ENCODE measurements at regions not wholly inside any gene's neighbourhood (a gene's known extent, or its start where the extent isn't known, plus 50 kb on each side); places are given as distances from the start of the nearest gene placed in this dataset.

DNA sequence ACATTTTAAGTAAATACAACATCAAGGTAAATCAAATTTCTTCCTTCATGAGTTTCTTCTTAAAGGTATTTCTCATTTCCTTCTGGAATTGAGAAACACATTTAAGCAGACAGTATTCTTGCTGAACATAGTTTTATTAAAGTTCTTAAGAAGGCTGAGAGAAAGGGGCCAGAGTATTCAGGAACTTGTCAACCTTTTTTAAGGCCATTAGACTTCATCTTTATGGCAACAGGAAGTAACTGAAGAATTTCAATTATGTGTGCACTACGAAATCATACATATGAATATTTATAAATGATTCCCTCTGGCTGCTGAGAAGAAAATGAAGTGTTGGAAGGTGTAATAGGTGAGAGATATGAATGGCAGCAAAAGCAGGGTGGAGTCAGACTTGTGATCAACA, 829.4 kb upstream of the DPPA4 start (continued):
- TF ChIP-seq, protein P1, sequence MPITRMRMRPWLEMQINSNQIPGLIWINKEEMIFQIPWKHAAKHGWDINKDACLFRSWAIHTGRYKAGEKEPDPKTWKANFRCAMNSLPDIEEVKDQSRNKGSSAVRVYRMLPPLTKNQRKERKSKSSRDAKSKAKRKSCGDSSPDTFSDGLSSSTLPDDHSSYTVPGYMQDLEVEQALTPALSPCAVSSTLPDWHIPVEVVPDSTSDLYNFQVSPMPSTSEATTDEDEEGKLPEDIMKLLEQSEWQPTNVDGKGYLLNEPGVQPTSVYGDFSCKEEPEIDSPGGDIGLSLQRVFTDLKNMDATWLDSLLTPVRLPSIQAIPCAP (CRISPR knock-in tag; IDR thresholded peaks at IDR 0.05), result no peak
- TF ChIP-seq, protein P2, sequence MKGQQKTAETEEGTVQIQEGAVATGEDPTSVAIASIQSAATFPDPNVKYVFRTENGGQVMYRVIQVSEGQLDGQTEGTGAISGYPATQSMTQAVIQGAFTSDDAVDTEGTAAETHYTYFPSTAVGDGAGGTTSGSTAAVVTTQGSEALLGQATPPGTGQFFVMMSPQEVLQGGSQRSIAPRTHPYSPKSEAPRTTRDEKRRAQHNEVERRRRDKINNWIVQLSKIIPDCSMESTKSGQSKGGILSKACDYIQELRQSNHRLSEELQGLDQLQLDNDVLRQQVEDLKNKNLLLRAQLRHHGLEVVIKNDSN (CRISPR knock-in tag; IDR thresholded peaks at IDR 0.05), result no peak
- TF ChIP-seq JAZF1 (CRISPR knock-in tag; IDR thresholded peaks at IDR 0.05), result no peak

DNA sequence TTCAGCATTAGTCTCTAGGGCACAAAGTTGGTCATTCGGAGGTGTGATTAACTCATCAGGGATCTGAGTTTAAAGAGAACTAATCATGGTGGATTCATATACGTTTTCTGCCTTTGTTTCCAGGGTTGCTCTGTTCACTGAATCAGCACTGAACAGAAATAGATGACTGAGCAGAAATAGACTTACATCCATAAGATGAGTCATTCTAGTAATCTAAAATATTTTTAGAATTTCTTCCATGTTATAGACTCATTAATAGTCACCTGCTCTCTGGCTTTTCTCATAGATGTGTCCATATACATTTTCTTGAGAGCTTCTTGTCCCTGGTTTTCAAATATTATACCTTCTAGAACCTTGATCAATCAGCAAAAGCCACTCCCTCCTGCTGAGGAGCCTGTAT, 837.6 kb upstream of the DPPA4 start:
- ATAC-seq (no peak), DNase-seq (ENCODE audit: low spot score) (no peak)
- no peak overlapping the region for H3K4me3 Mint-ChIP-seq
- no peak for TF ChIP-seq CBFB (CRISPR knock-in tag; IDR thresholded peaks at IDR 0.05; ENCODE audit: low read depth)
- TF ChIP-seq ZNF121 (CRISPR knock-in tag; IDR thresholded peaks at IDR 0.05), result no peak
- TF ChIP-seq ZNF138 (CRISPR knock-in tag; conservative IDR thresholded peaks at IDR 0.05), result no peak
- no peak for TF ChIP-seq ZNF317 (CRISPR knock-in tag; IDR thresholded peaks at IDR 0.05; ENCODE audit: borderline replicate concordance, low read depth)
- no peak for TF ChIP-seq EMX1 (CRISPR knock-in tag; IDR thresholded peaks at IDR 0.05)
- TF ChIP-seq, protein P3, sequence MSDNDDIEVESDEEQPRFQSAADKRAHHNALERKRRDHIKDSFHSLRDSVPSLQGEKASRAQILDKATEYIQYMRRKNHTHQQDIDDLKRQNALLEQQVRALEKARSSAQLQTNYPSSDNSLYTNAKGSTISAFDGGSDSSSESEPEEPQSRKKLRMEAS (CRISPR knock-in tag; IDR thresholded peaks at IDR 0.05), result no peak
- no peak for TF ChIP-seq GABPB1 (CRISPR knock-in tag; IDR thresholded peaks at IDR 0.05)
- no peak for TF ChIP-seq NFATC4 (CRISPR knock-in tag; IDR thresholded peaks at IDR 0.05)
- TF ChIP-seq NR1H2 (CRISPR knock-in tag; IDR thresholded peaks at IDR 0.05), result no peak
- TF ChIP-seq ZNF263 (CRISPR knock-in tag; IDR thresholded peaks at IDR 0.05; ENCODE audit: low read depth), result no peak
- TF ChIP-seq, protein P2 (CRISPR knock-in tag; IDR thresholded peaks at IDR 0.05), result no peak
- peaks cover 3% of the 10 kb centered on the region; the same call in 1 of the 2 replicates for H3K4me1 Mint-ChIP-seq
- no peaks in the 10 kb centered on the region for H3K9me3 Mint-ChIP-seq
- ChIA-PET CTCF (no interaction called here), POLR2A (no interaction called here)
- no peaks in the 10 kb centered on the region for H3K36me3 Mint-ChIP-seq
- H3K27me3 Mint-ChIP-seq (ENCODE audit: low read depth), result no peaks in the 10 kb centered on the region
- no peak overlapping the region for H3K27ac Mint-ChIP-seq

DNA sequence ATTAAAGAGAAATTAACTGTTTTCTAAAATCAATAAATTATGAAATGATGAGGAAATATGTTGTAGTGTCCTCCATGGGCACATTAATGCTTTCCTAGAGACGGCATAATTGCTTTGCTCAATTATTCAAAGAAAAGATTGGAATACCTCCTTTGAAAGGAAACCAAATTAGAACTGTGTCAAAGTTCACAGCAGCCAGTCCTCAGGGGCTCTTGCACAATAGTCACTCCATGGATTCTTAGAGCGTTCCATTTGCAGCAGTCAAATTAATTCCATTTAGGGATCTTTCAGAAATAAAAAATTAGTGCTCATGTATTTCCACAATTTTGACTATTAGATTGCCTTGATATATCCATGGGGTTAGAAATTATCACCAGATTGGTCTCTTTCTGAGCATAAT, 841.6 kb upstream of the DPPA4 start:
- ATAC-seq, result no peak
- H3K27ac Mint-ChIP-seq, result no peak overlapping the region
- no peak overlapping the region for H3K4me3 Mint-ChIP-seq
- H3K4me1 Mint-ChIP-seq, result peaks cover 6% of the 10 kb centered on the region; the same call in 1 of the 2 replicates
- no peaks in the 10 kb centered on the region for H3K27me3 Mint-ChIP-seq (ENCODE audit: low read depth)
- no peak for DNase-seq (ENCODE audit: low spot score)
- CTCF ChIA-PET, result no interaction called here
- no peaks in the 10 kb centered on the region for H3K9me3 Mint-ChIP-seq
- no peaks in the 10 kb centered on the region for H3K36me3 Mint-ChIP-seq
- POLR2A ChIA-PET, result no interaction called here
- TF ChIP-seq GTF2I (CRISPR knock-in tag; conservative IDR thresholded peaks at IDR 0.05) (no peak), RELA (CRISPR knock-in tag; IDR thresholded peaks at IDR 0.05; ENCODE audit: borderline replicate concordance) (no peak), TP53 (CRISPR knock-in tag; IDR thresholded peaks at IDR 0.05) (no peak), SP1 (CRISPR knock-in tag; conservative IDR thresholded peaks at IDR 0.05) (no peak), CREB1 (CRISPR knock-in tag; IDR thresholded peaks at IDR 0.05) (no peak), ETV6 (CRISPR knock-in tag; IDR thresholded peaks at IDR 0.05) (no peak)
- TF ChIP-seq, protein P4, sequence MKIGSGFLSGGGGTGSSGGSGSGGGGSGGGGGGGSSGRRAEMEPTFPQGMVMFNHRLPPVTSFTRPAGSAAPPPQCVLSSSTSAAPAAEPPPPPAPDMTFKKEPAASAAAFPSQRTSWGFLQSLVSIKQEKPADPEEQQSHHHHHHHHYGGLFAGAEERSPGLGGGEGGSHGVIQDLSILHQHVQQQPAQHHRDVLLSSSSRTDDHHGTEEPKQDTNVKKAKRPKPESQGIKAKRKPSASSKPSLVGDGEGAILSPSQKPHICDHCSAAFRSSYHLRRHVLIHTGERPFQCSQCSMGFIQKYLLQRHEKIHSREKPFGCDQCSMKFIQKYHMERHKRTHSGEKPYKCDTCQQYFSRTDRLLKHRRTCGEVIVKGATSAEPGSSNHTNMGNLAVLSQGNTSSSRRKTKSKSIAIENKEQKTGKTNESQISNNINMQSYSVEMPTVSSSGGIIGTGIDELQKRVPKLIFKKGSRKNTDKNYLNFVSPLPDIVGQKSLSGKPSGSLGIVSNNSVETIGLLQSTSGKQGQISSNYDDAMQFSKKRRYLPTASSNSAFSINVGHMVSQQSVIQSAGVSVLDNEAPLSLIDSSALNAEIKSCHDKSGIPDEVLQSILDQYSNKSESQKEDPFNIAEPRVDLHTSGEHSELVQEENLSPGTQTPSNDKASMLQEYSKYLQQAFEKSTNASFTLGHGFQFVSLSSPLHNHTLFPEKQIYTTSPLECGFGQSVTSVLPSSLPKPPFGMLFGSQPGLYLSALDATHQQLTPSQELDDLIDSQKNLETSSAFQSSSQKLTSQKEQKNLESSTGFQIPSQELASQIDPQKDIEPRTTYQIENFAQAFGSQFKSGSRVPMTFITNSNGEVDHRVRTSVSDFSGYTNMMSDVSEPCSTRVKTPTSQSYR (CRISPR knock-in tag; IDR thresholded peaks at IDR 0.05), result no peak
- TF ChIP-seq, protein P5, sequence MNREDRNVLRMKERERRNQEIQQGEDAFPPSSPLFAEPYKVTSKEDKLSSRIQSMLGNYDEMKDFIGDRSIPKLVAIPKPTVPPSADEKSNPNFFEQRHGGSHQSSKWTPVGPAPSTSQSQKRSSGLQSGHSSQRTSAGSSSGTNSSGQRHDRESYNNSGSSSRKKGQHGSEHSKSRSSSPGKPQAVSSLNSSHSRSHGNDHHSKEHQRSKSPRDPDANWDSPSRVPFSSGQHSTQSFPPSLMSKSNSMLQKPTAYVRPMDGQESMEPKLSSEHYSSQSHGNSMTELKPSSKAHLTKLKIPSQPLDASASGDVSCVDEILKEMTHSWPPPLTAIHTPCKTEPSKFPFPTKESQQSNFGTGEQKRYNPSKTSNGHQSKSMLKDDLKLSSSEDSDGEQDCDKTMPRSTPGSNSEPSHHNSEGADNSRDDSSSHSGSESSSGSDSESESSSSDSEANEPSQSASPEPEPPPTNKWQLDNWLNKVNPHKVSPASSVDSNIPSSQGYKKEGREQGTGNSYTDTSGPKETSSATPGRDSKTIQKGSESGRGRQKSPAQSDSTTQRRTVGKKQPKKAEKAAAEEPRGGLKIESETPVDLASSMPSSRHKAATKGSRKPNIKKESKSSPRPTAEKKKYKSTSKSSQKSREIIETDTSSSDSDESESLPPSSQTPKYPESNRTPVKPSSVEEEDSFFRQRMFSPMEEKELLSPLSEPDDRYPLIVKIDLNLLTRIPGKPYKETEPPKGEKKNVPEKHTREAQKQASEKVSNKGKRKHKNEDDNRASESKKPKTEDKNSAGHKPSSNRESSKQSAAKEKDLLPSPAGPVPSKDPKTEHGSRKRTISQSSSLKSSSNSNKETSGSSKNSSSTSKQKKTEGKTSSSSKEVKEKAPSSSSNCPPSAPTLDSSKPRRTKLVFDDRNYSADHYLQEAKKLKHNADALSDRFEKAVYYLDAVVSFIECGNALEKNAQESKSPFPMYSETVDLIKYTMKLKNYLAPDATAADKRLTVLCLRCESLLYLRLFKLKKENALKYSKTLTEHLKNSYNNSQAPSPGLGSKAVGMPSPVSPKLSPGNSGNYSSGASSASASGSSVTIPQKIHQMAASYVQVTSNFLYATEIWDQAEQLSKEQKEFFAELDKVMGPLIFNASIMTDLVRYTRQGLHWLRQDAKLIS (CRISPR knock-in tag; IDR thresholded peaks at IDR 0.05; ENCODE audit: borderline replicate concordance), result no peak
- TF ChIP-seq, protein P6, sequence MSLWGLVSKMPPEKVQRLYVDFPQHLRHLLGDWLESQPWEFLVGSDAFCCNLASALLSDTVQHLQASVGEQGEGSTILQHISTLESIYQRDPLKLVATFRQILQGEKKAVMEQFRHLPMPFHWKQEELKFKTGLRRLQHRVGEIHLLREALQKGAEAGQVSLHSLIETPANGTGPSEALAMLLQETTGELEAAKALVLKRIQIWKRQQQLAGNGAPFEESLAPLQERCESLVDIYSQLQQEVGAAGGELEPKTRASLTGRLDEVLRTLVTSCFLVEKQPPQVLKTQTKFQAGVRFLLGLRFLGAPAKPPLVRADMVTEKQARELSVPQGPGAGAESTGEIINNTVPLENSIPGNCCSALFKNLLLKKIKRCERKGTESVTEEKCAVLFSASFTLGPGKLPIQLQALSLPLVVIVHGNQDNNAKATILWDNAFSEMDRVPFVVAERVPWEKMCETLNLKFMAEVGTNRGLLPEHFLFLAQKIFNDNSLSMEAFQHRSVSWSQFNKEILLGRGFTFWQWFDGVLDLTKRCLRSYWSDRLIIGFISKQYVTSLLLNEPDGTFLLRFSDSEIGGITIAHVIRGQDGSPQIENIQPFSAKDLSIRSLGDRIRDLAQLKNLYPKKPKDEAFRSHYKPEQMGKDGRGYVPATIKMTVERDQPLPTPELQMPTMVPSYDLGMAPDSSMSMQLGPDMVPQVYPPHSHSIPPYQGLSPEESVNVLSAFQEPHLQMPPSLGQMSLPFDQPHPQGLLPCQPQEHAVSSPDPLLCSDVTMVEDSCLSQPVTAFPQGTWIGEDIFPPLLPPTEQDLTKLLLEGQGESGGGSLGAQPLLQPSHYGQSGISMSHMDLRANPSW (CRISPR knock-in tag; conservative IDR thresholded peaks at IDR 0.05; ENCODE audit: low read depth), result no peak
- TF ChIP-seq, protein P7, sequence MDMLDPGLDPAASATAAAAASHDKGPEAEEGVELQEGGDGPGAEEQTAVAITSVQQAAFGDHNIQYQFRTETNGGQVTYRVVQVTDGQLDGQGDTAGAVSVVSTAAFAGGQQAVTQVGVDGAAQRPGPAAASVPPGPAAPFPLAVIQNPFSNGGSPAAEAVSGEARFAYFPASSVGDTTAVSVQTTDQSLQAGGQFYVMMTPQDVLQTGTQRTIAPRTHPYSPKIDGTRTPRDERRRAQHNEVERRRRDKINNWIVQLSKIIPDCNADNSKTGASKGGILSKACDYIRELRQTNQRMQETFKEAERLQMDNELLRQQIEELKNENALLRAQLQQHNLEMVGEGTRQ (CRISPR knock-in tag; IDR thresholded peaks at IDR 0.05), result no peak

Measured in WTC11 (cell line).